GM23338 (cell line): ENCODE measurements at regions not wholly inside any gene's neighbourhood (a gene's known extent, or its start where the extent isn't known, plus 50 kb on each side); places are given as distances from the start of the nearest gene placed in this dataset.
"Not testable (repeated sequence)": the region's sequence is repeated elsewhere in the genome, so short reads cannot be mapped to it uniquely, and the experiment has no call there.

Experiments used
- ATAC-seq: fragments of 200-7000 bp; cut with Tn5 transposase; 3 replicates; pipeline ENCODE4 v1.9.1; 2020
- DNase-seq: peaks from one replicate; pipeline ENCODE4 v3.0.0-alpha.2; 2015; ENCODE audit warnings: low spot score
- H2AFZ ChIP-seq: fragments of 200-600 bp; sonication (generic); 2 replicates; pipeline ENCODE4 v1.8.0; 2016; ENCODE audit warnings: antibody characterized with exemption, mild to moderate bottlenecking, moderate library complexity
- H3F3A ChIP-seq: fragments of 200-600 bp; sonication (generic); replicated peaks from 2 replicates; pipeline ENCODE4 v1.8.0; 2017; ENCODE audit warnings: antibody characterized with exemption, mixed run types, low read depth
- H3K27ac ChIP-seq: fragments of 200-600 bp; sonication (generic); 2 replicates; pipeline ENCODE4 v1.6.1; 2016; ENCODE audit warnings: low read depth
- H3K27me3 ChIP-seq: fragments of 200-600 bp; sonication (generic); 2 replicates; pipeline ENCODE4 v1.8.0; 2016; ENCODE audit warnings: mild to moderate bottlenecking, mixed run types, moderate library complexity; ENCODE audit not compliant: insufficient read depth
- H3K36me3 ChIP-seq: fragments of 200-600 bp; sonication (generic); 2 replicates; pipeline ENCODE4 v1.8.0; 2016; ENCODE audit warnings: mild to moderate bottlenecking; ENCODE audit not compliant: insufficient read depth
- H3K4me1 ChIP-seq: fragments of 200-600 bp; sonication (generic); 2 replicates; pipeline ENCODE4 v1.8.0; 2016; ENCODE audit warnings: mild to moderate bottlenecking, moderate library complexity; ENCODE audit not compliant: insufficient read depth
- H3K4me2 ChIP-seq: fragments of 200-600 bp; sonication (generic); 2 replicates; pipeline ENCODE4 v1.7.1; 2017; ENCODE audit warnings: mixed run types
- H3K4me3 ChIP-seq: fragments of 200-600 bp; sonication (generic); 2 replicates; pipeline ENCODE4 v1.6.1; 2016; ENCODE audit warnings: mixed run types
- H3K79me2 ChIP-seq: fragments of 200-600 bp; sonication (generic); replicated peaks from 2 replicates; pipeline ENCODE4 v1.8.0; 2017; ENCODE audit warnings: mild to moderate bottlenecking; ENCODE audit not compliant: insufficient read depth
- H3K9me2 ChIP-seq: fragments of 200-600 bp; sonication (generic); 2 replicates; pipeline ENCODE4 v1.8.0; 2017; ENCODE audit not compliant: insufficient read depth
- H4K20me1 ChIP-seq: fragments of 200-600 bp; sonication (generic); replicated peaks from 2 replicates; pipeline ENCODE4 v1.8.0; 2017; ENCODE audit warnings: mild to moderate bottlenecking; ENCODE audit not compliant: insufficient read depth
- H3K27ac Mint-ChIP-seq: 2 replicates; pipeline ENCODE4 v1.8.0; 2020; ENCODE audit warnings: inconsistent platforms, mild to moderate bottlenecking, moderate library complexity, mixed read lengths
- H3K27me3 Mint-ChIP-seq: 3 replicates; pipeline ENCODE4 v1.8.0; 2022; ENCODE audit warnings: low read depth, mild to moderate bottlenecking, moderate library complexity, mixed read lengths, inconsistent platforms; ENCODE audit not compliant: insufficient read depth, poor library complexity
- H3K36me3 Mint-ChIP-seq: 3 replicates; pipeline ENCODE4 v1.8.0; 2021; ENCODE audit warnings: low read depth, mild to moderate bottlenecking, inconsistent platforms, moderate library complexity, mixed read lengths
- H3K4me1 Mint-ChIP-seq: 3 replicates; pipeline ENCODE4 v1.8.0; 2020; ENCODE audit warnings: mild to moderate bottlenecking, inconsistent platforms, mixed read lengths
- H3K4me3 Mint-ChIP-seq: 3 replicates; pipeline ENCODE4 v1.8.0; 2021; ENCODE audit warnings: moderate library complexity, mild to moderate bottlenecking, inconsistent platforms, mixed read lengths
- H3K9me3 Mint-ChIP-seq: 3 replicates; pipeline ENCODE4 v1.8.0; 2020; ENCODE audit warnings: moderate library complexity, mild to moderate bottlenecking, inconsistent platforms, mixed read lengths
- CREB1 ChIP-seq: fragments of 250-450 bp; sonication (Bioruptor Pico); IDR thresholded peaks from 2 replicates; pipeline ENCODE4 v1.5.0; 2020; ENCODE audit warnings: low read depth, mild to moderate bottlenecking, moderate library complexity
- ETS1 ChIP-seq: IDR thresholded peaks from 2 replicates; pipeline ENCODE4 v1.6.1; 2016; ENCODE audit warnings: antibody characterized with exemption
- EZH2 ChIP-seq: fragments of 200-600 bp; sonication (generic); IDR thresholded peaks from one replicate; pipeline ENCODE4 v1.8.0; 2017; ENCODE audit warnings: antibody characterized with exemption, mild to moderate bottlenecking, low read depth; ENCODE audit not compliant: unreplicated experiment
- EZH2phosphoT487 ChIP-seq: fragments of 200-600 bp; sonication (generic); IDR thresholded peaks from one replicate; pipeline ENCODE4 v1.8.1; 2018; ENCODE audit warnings: antibody characterized with exemption; ENCODE audit not compliant: unreplicated experiment
- JUNB ChIP-seq: IDR thresholded peaks from one replicate; pipeline ENCODE4 v1.6.1; 2016; ENCODE audit warnings: antibody characterized with exemption; ENCODE audit not compliant: unreplicated experiment
- NANOG ChIP-seq: IDR thresholded peaks from 2 replicates; pipeline ENCODE4 v1.6.1; 2016; ENCODE audit warnings: antibody characterized with exemption, borderline replicate concordance
- POLR2AphosphoS5 ChIP-seq: IDR thresholded peaks from 2 replicates; pipeline ENCODE4 v1.6.1; 2016; ENCODE audit warnings: antibody characterized with exemption, low read depth
- STAT1 ChIP-seq: IDR thresholded peaks from one replicate; pipeline ENCODE4 v1.6.1; 2016; ENCODE audit warnings: antibody characterized with exemption; ENCODE audit not compliant: unreplicated experiment
- ZNF331 ChIP-seq: fragments of 250-450 bp; sonication (Bioruptor Pico); IDR thresholded peaks from 2 replicates; pipeline ENCODE4 v1.5.0; 2020; ENCODE audit warnings: low read depth, mild to moderate bottlenecking, moderate library complexity
- TF ChIP-seq, protein P1 (sequence below): IDR thresholded peaks from one replicate; pipeline ENCODE4 v1.6.1; 2018; ENCODE audit warnings: antibody characterized with exemption; ENCODE audit not compliant: unreplicated experiment
- TF ChIP-seq, protein P2 (sequence below), 2 experiments: fragments of 200-600 bp in 1 of 2; sonication (generic) in 1 of 2; conservative IDR thresholded peaks; 2 replicates each; pipeline versions ENCODE4 v1.5.1 to v1.6.1; 2016 to 2017; ENCODE audit warnings: antibody characterized with exemption in 2 of 2, low read depth in 2 of 2, mild to moderate bottlenecking in 2 of 2, moderate library complexity in 1 of 2

DNA sequence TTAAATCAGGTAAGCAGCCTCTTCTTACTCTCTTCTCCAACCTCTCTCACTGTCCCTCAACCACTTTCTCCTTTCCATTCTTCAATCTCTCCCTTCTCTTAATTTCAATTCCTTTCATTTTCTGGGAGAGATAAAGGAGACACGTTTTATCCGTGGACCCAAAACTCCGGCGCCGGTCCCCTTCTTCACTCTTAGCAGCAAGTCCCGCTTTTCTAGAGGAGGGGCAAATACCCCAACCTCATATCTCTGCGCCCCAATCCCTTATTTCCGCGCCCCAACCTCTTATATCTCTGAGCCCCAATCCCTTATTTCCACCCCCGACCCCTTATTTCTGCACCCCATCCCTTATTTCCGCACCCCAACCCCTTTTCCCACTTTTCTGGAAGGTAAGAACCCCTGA is 691.6 kb downstream of the EFNA5 start:
- H3K4me1 Mint-ChIP-seq: peaks cover 53% of the 10 kb centered on the region
- not testable (repeated sequence) for H3F3A ChIP-seq
- peak overlapping the region; percentile 97 for H3K27ac Mint-ChIP-seq

GRCh38 chr5:106978582-106979165 is 692.1 kb downstream of the EFNA5 start:
- peak overlapping the region; percentile 93 for H3K27ac ChIP-seq
- peaks cover 53% of the 10 kb centered on the region for H3K4me1 Mint-ChIP-seq

More for the DNA sequence above, 691.6 kb downstream of the EFNA5 start:
- H3K27me3 ChIP-seq, H2AFZ ChIP-seq, H3K36me3 ChIP-seq, H3K9me3 Mint-ChIP-seq, H3K9me2 ChIP-seq, H4K20me1 ChIP-seq, DNase-seq: not testable (repeated sequence)
- peak; percentile 31; the same call in 1 of the 3 replicates for ATAC-seq
- Mint-ChIP-seq H3K36me3 (peaks cover 53% of the 10 kb centered on the region), H3K4me3 (peak overlapping the region; percentile 97), H3K27me3 (peaks cover 25% of the 10 kb centered on the region)
- peak; percentile 53; the same call in 1 of the 2 replicates for TF ChIP-seq CREB1 (CRISPR knock-in tag)
- peak overlapping the region; percentile 77 for H3K4me2 ChIP-seq
- peak overlapping the region; percentile 93 for H3K27ac ChIP-seq
- peak overlapping the region; percentile 89 for H3K4me3 ChIP-seq
- peaks cover 45% of the 10 kb centered on the region for H3K4me1 ChIP-seq
- peaks cover 88% of the 10 kb centered on the region for H3K79me2 ChIP-seq

GRCh38 chr5:106976363-106976762 is 694.4 kb downstream of the EFNA5 start:
- Mint-ChIP-seq H3K27ac (peak overlapping the region; percentile 53), H3K4me1 (peaks cover 48% of the 10 kb centered on the region), H3K9me3 (no peaks in the 10 kb centered on the region; the same call in 2 of the 3 replicates), H3K27me3 (peaks cover 14% of the 10 kb centered on the region), H3K4me3 (no peak overlapping the region; the same call in 2 of the 3 replicates), H3K36me3 (peaks cover 26% of the 10 kb centered on the region)
- peaks cover 67% of the 10 kb centered on the region for H3K79me2 ChIP-seq
- H3K36me3 ChIP-seq: peaks cover 3% of the 10 kb centered on the region; the same call in 1 of the 2 replicates
- no peaks in the 10 kb centered on the region for H4K20me1 ChIP-seq
- no peaks in the 10 kb centered on the region for H3K27me3 ChIP-seq
- H3K4me1 ChIP-seq: peaks cover 61% of the 10 kb centered on the region
- H2AFZ ChIP-seq: no peak overlapping the region
- DNase-seq (no peak), ATAC-seq (no peak)
- peak overlapping the region; percentile 89 for H3K4me3 ChIP-seq
- H3K4me2 ChIP-seq: peak overlapping the region; percentile 77
- no peaks in the 10 kb centered on the region for H3K9me2 ChIP-seq
- H3K27ac ChIP-seq: peak overlapping the region; percentile 93
- H3F3A ChIP-seq: no peaks in the 10 kb centered on the region
- TF ChIP-seq, protein P1, sequence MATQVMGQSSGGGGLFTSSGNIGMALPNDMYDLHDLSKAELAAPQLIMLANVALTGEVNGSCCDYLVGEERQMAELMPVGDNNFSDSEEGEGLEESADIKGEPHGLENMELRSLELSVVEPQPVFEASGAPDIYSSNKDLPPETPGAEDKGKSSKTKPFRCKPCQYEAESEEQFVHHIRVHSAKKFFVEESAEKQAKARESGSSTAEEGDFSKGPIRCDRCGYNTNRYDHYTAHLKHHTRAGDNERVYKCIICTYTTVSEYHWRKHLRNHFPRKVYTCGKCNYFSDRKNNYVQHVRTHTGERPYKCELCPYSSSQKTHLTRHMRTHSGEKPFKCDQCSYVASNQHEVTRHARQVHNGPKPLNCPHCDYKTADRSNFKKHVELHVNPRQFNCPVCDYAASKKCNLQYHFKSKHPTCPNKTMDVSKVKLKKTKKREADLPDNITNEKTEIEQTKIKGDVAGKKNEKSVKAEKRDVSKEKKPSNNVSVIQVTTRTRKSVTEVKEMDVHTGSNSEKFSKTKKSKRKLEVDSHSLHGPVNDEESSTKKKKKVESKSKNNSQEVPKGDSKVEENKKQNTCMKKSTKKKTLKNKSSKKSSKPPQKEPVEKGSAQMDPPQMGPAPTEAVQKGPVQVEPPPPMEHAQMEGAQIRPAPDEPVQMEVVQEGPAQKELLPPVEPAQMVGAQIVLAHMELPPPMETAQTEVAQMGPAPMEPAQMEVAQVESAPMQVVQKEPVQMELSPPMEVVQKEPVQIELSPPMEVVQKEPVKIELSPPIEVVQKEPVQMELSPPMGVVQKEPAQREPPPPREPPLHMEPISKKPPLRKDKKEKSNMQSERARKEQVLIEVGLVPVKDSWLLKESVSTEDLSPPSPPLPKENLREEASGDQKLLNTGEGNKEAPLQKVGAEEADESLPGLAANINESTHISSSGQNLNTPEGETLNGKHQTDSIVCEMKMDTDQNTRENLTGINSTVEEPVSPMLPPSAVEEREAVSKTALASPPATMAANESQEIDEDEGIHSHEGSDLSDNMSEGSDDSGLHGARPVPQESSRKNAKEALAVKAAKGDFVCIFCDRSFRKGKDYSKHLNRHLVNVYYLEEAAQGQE: no peak
- TF ChIP-seq POLR2AphosphoS5 (no peak), ETS1 (no peak), CREB1 (CRISPR knock-in tag) (no peak), JUNB (no peak), EZH2 (no peak), STAT1 (no peak), EZH2phosphoT487 (no peak), ZNF331 (CRISPR knock-in tag) (no peak)
- TF ChIP-seq, protein P2, sequence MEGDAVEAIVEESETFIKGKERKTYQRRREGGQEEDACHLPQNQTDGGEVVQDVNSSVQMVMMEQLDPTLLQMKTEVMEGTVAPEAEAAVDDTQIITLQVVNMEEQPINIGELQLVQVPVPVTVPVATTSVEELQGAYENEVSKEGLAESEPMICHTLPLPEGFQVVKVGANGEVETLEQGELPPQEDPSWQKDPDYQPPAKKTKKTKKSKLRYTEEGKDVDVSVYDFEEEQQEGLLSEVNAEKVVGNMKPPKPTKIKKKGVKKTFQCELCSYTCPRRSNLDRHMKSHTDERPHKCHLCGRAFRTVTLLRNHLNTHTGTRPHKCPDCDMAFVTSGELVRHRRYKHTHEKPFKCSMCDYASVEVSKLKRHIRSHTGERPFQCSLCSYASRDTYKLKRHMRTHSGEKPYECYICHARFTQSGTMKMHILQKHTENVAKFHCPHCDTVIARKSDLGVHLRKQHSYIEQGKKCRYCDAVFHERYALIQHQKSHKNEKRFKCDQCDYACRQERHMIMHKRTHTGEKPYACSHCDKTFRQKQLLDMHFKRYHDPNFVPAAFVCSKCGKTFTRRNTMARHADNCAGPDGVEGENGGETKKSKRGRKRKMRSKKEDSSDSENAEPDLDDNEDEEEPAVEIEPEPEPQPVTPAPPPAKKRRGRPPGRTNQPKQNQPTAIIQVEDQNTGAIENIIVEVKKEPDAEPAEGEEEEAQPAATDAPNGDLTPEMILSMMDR (conservative IDR thresholded peaks at IDR 0.05; ENCODE audit: low read depth in 2 of 2): no peak

More at GRCh38 chr5:106978582-106979165, 692.1 kb downstream of the EFNA5 start:
- not testable (repeated sequence) for H3K36me3 ChIP-seq, H3K9me2 ChIP-seq, H3F3A ChIP-seq, H2AFZ ChIP-seq, H3K9me3 Mint-ChIP-seq, H3K27me3 ChIP-seq, DNase-seq, H4K20me1 ChIP-seq
- Mint-ChIP-seq H3K27me3 (peaks cover 24% of the 10 kb centered on the region), H3K36me3 (peaks cover 48% of the 10 kb centered on the region), H3K4me3 (peak overlapping the region; percentile 97), H3K27ac (peak overlapping the region; percentile 97)
- H3K4me1 ChIP-seq: peaks cover 47% of the 10 kb centered on the region
- peak overlapping the region; percentile 89 for H3K4me3 ChIP-seq
- TF ChIP-seq POLR2AphosphoS5 (peak; percentile 77), NANOG (peak; percentile 83)
- peak; percentile 46; the same call in 2 of the 3 replicates for ATAC-seq
- H3K4me2 ChIP-seq: peak overlapping the region; percentile 77
- peaks cover 84% of the 10 kb centered on the region for H3K79me2 ChIP-seq
